Retinal pigment epithelial cell (primary cell): ENCODE measurements at regions not wholly inside any gene's neighbourhood (a gene's known extent, or its start where the extent isn't known, plus 50 kb on each side); places are given as distances from the start of the nearest gene placed in this dataset.

Source experiments
- DNase-seq: peaks from one replicate; pipeline ENCODE4 v3.0.0-alpha.2; 2010; ENCODE audit warnings: low read depth
- H3K4me3 ChIP-seq: 2 replicates; pipeline ENCODE4 v1.5.1; 2011; ENCODE audit warnings: mild to moderate bottlenecking, low read length, control low read depth, moderate library complexity
- TF ChIP-seq, protein P1 (sequence below): conservative IDR thresholded peaks from 2 replicates; pipeline ENCODE4 v1.5.1; 2011; ENCODE audit warnings: low read depth, low read length, control low read depth, inconsistent platforms

DNA sequence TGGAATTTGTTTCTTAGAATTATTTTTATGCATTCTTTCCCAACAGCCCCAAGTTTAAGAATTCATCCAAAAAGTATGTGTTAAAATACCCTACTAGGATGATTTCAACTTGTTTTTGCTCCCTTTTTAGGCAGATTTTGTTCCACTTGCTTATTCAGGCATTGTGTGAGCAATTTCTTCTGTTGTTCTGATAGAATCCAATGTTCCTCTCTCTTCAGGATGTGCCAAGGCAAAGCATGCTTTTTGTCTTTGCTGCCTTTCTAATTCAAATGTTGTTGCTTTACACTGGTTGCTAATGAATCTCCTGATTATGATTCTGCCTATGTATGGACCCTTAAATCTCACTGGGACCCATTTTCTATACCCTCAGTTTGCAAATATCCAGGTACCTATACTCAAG is 131.2 kb upstream of the ARHGAP42 start:
- no peak for DNase-seq
- TF ChIP-seq, protein P1, sequence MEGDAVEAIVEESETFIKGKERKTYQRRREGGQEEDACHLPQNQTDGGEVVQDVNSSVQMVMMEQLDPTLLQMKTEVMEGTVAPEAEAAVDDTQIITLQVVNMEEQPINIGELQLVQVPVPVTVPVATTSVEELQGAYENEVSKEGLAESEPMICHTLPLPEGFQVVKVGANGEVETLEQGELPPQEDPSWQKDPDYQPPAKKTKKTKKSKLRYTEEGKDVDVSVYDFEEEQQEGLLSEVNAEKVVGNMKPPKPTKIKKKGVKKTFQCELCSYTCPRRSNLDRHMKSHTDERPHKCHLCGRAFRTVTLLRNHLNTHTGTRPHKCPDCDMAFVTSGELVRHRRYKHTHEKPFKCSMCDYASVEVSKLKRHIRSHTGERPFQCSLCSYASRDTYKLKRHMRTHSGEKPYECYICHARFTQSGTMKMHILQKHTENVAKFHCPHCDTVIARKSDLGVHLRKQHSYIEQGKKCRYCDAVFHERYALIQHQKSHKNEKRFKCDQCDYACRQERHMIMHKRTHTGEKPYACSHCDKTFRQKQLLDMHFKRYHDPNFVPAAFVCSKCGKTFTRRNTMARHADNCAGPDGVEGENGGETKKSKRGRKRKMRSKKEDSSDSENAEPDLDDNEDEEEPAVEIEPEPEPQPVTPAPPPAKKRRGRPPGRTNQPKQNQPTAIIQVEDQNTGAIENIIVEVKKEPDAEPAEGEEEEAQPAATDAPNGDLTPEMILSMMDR = no peak
- H3K4me3 ChIP-seq = no peak overlapping the region

DNA sequence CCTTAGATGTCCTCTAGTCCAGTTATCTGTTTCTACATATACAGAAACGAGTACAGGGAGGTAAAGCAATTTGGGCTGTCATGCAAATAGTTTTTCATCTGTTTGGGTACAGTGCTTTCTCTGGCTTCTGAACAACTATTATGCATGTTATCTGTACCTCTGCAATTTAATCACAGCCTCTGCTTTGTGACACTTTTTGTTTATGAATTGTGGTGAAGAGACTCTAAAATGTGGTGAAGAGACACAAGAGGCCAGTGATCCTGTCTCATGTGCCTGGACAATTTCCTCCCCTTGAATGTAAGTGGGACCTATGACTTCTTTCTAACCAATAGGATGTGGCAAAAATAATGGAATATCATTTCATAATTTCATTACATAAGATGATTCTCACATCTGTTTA is 130.3 kb upstream of the ARHGAP42 start:
- no peak overlapping the region for H3K4me3 ChIP-seq
- TF ChIP-seq, protein P1 = no peak

DNA sequence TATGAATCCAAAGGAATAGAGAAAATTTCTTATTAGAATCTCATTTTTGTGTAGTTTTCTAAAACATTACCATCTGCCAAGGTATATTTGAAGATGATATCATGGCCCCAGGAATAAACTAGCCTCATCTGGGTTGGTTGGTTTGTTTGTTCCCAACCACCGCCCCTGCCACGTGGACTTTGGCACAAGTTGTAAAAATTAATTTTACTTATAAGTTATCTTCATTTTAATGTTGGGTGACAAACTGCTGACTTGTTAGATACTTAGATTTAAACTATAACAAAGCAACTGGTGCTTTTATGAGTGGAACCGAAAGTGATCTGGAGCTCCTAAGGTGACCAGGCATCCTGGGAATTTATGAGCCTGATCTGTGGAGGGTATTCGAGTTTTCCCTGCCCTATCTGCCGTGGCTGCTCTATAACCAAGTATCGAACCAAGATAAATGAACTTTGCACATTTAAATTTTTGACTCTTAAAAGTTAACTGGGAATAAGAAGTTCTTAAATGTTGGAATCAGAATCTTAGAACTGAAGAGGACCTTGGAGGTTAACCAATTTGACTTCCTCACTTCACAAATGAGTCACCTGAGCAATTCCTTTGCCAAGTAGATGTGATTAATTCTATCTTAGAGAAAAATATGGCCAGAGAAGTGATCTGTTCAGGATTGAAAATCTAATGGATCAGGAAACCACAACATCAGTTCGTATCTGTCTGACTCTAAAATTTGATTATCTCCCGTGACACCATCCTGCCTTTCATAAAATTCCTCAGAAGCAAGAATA is 129.1 kb upstream of the ARHGAP42 start:
- DNase-seq = no peak
- no peak overlapping the region for H3K4me3 ChIP-seq
- TF ChIP-seq, protein P1 = no peak

More for the DNA sequence above, 130.3 kb upstream of the ARHGAP42 start:
- no peak for DNase-seq

DNA sequence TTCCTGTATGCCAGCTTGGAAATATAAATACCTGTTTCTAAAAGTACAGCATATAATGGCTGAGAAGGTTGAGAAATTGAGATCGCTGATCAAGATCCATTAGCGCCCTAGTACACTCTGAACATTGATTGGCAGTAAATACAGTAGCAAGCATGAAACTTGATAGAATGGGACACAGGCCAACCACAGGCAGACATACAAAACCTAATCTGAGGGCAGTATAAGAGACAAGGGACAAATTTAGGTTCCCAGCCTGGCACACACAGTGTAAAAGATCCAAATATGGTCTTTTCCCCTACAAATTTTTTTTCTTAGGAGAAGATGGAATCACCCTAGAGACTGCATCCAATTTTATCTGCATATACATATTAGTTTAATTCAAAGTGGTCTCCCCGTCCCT is 126.5 kb upstream of the ARHGAP42 start:
- TF ChIP-seq, protein P1 = no peak
- no peak for DNase-seq
- no peak overlapping the region for H3K4me3 ChIP-seq

DNA sequence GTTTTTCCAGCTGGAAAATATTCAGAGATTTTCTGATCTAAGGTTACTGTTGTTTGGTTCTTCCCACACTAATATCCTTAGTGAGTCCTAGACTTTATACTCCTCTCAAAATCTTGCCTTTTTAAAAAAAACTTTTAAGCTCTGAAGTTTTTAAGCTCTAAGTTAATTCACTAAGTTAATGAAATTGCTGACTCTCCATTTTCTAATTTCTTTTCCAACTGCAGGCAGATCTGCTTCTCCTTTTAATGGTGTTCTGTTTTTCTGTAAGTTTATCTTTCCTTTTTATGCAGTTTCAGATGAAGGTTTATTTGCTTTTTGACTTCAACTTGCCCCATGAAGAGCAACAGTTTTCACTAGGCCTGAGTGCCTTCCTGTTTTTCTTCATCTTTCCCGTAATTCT is 125.8 kb upstream of the ARHGAP42 start:
- no peak overlapping the region for H3K4me3 ChIP-seq
- TF ChIP-seq, protein P1 = no peak
- DNase-seq = no peak

DNA sequence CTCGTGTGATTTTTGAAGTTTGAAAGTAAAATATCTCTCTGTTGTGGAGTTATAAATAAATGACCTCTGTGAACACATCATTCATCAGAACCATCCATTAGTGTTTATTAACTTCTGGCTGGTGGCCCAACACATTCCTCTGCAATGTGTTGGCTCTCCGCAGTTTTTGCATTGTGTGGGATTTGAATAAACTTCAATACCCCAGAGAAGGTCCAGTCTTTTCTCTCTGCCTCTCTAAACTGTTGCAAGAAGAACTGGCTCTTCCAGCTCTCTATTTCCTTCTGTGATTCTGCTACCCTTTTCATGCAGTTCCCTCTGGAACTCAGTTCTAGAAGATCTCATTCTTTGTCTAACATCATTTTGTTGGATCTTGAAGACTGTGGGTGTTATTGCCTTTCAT is 125.0 kb upstream of the ARHGAP42 start:
- peak; percentile 81 for DNase-seq
- TF ChIP-seq, protein P1 = no peak
- H3K4me3 ChIP-seq = no peak overlapping the region

DNA sequence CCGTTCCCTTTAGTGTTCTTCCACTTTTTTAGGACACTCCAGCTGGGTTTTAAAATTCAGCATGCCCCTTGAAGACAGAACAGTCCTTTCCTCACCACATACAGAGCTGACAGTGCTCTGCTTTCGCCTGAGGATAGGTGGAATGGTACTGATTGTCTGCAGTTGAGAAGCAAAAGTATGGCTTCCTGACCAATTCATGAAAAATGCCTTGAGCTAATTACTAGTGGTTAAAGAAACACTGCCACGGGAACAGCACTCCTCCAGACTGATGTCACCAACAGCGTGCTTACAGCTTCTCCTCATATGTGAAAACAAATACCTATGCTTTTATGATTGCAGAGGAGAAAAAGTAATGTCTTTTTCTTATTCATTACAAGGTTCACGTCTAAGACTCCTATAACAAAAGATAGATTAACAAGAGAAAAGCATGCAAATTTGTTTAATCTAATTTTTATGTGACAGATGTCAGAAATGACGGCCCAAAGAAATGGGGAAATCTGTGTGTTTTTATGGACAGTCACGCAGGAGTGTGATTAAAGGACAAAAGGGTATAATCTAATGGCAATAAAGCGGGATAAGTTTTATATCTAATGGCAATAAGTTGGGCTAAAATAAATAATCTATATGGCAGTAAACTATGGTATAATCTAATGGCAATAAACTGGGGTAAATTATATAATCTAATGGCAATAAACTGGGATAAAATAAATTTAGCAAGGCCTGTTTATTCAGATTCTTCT is 123.4 kb upstream of the ARHGAP42 start:
- no peak overlapping the region for H3K4me3 ChIP-seq
- no peak for DNase-seq
- TF ChIP-seq, protein P1 = no peak
